ENCODE measurements at regions not wholly inside any gene's neighbourhood (a gene's known extent, or its start where the extent isn't known, plus 50 kb on each side); places are given as distances from the start of the nearest gene placed in this dataset.

- DNase-seq (ENCODE audit: low spot score) = no peak
Measured at GRCh38 chr15:49751191-49751590, 130.3 kb downstream of the DTWD1 start.

- no peak for DNase-seq (ENCODE audit: low spot score)
Measured at GRCh38 chr15:49751751-49752150, 130.9 kb downstream of the DTWD1 start.

GRCh38 chr15:49752517-49752916, 131.7 kb downstream of the DTWD1 start:
- DNase-seq (ENCODE audit: low spot score) = no peak

GRCh38 chr15:49758456-49758855, 137.6 kb downstream of the DTWD1 start:
- DNase-seq (ENCODE audit: low spot score) = no peak

GRCh38 chr15:49758856-49759255, 138.0 kb downstream of the DTWD1 start:
- no peak for DNase-seq (ENCODE audit: low spot score)

GRCh38 chr15:49760749-49761148, 139.9 kb downstream of the DTWD1 start:
- DNase-seq (ENCODE audit: low spot score) = no peak

GRCh38 chr15:49769225-49769624, 148.4 kb downstream of the DTWD1 start:
- DNase-seq (ENCODE audit: low spot score) = no peak

- no peak for DNase-seq (ENCODE audit: low spot score)
Measured at GRCh38 chr15:49789436-49789835, 168.6 kb downstream of the DTWD1 start.

GRCh38 chr15:49793943-49794342, 173.1 kb downstream of the DTWD1 start:
- no peak for DNase-seq (ENCODE audit: low spot score)

- DNase-seq (ENCODE audit: low spot score) = no peak
Measured at GRCh38 chr15:49801796-49802195, 180.9 kb downstream of the DTWD1 start.

Data from hematopoietic multipotent progenitor cell treated with erythropoietin and hydrocortisone succinate and interleukin-3 and kit ligand, for 15 days (in vitro differentiated cells).